HL-60 (cell line): ENCODE measurements at regions not wholly inside any gene's neighbourhood (a gene's known extent, or its start where the extent isn't known, plus 50 kb on each side); places are given as distances from the start of the nearest gene placed in this dataset.

Experiments
- CTCF ChIP-seq: IDR thresholded peaks from one replicate; pipeline ENCODE4 v1.5.1; 2011; ENCODE audit warnings: low read length, control low read depth, inconsistent platforms; ENCODE audit not compliant: insufficient read depth
- GABPA ChIP-seq: IDR thresholded peaks from 2 replicates; pipeline ENCODE4 v1.6.1; 2012; ENCODE audit warnings: low read depth
- POLR2AphosphoS5 ChIP-seq: IDR thresholded peaks from 2 replicates; pipeline ENCODE4 v1.6.1; 2012; ENCODE audit warnings: low read depth
- REST ChIP-seq: IDR thresholded peaks from 2 replicates; pipeline ENCODE4 v1.6.1; 2012; ENCODE audit warnings: low read depth; ENCODE audit not compliant: insufficient replicate concordance
- SPI1 ChIP-seq: IDR thresholded peaks from 2 replicates; pipeline ENCODE4 v1.6.1; 2012; ENCODE audit warnings: low read depth, mild to moderate bottlenecking, borderline replicate concordance

GRCh38 chr7:106346678-106347217 lies 62.0 kb upstream of the NAMPT start:
- TF ChIP-seq CTCF (no peak), POLR2AphosphoS5 (peak; percentile 83; the same call in 1 of the 2 replicates), GABPA (peak; percentile 67), REST (no peak), SPI1 (peak; percentile 39; the same call in 1 of the 2 replicates)
